ENCODE measurements at regions not wholly inside any gene's neighbourhood (a gene's known extent, or its start where the extent isn't known, plus 50 kb on each side); places are given as distances from the start of the nearest gene placed in this dataset.
"Not testable (repeated sequence)": the region's sequence is repeated elsewhere in the genome, so short reads cannot be mapped to it uniquely, and the experiment has no call there.

- no peak for DNase-seq (ENCODE audit: low read depth, low spot score)
Measured at GRCh38 chr5:153939101-153939500, 99.6 kb downstream of the FAM114A2 start.

GRCh38 chr5:153938191-153938842 lies 100.4 kb downstream of the FAM114A2 start:
- no peak for DNase-seq (ENCODE audit: low read depth, low spot score)

GRCh38 chr5:153937661-153938060 lies 101.0 kb downstream of the FAM114A2 start:
- DNase-seq (ENCODE audit: low read depth, low spot score), result no peak

GRCh38 chr5:153935151-153935550 lies 103.6 kb downstream of the FAM114A2 start:
- DNase-seq (ENCODE audit: low read depth, low spot score), result not testable (repeated sequence)

GRCh38 chr5:153926201-153926600 lies 112.5 kb downstream of the FAM114A2 start:
- no peak for DNase-seq (ENCODE audit: low read depth, low spot score)

- no peak for DNase-seq (ENCODE audit: low read depth, low spot score)
Measured at GRCh38 chr5:153919161-153919560, 119.5 kb downstream of the FAM114A2 start.

GRCh38 chr5:153907170-153907775 lies 131.4 kb downstream of the FAM114A2 start:
- DNase-seq (ENCODE audit: low read depth, low spot score), result no peak

GRCh38 chr5:153905219-153905618 lies 133.5 kb downstream of the FAM114A2 start:
- DNase-seq (ENCODE audit: low read depth, low spot score), result no peak

- DNase-seq (ENCODE audit: low read depth, low spot score), result no peak
Measured at GRCh38 chr5:153903321-153903720, 135.4 kb downstream of the FAM114A2 start.

- no peak for DNase-seq (ENCODE audit: low read depth, low spot score)
Measured at GRCh38 chr5:153902016-153902415, 136.7 kb downstream of the FAM114A2 start.

- DNase-seq (ENCODE audit: low read depth, low spot score), result no peak
Measured at GRCh38 chr5:153901449-153901848, 137.3 kb downstream of the FAM114A2 start.

- no peak for DNase-seq (ENCODE audit: low read depth, low spot score)
Measured at GRCh38 chr5:153900703-153901395, 137.9 kb downstream of the FAM114A2 start.

GRCh38 chr5:153899746-153900145 lies 139.0 kb downstream of the FAM114A2 start:
- DNase-seq (ENCODE audit: low read depth, low spot score), result no peak

- DNase-seq (ENCODE audit: low read depth, low spot score), result peak; percentile 18
Measured at GRCh38 chr5:153896701-153897100, 142.0 kb downstream of the FAM114A2 start.

- DNase-seq (ENCODE audit: low read depth, low spot score), result no peak
Measured at GRCh38 chr5:153896117-153896516, 142.6 kb downstream of the FAM114A2 start.

GRCh38 chr5:153895266-153895665 lies 143.4 kb downstream of the FAM114A2 start:
- no peak for DNase-seq (ENCODE audit: low read depth, low spot score)

GRCh38 chr5:153893817-153894216 lies 144.9 kb downstream of the FAM114A2 start:
- no peak for DNase-seq (ENCODE audit: low read depth, low spot score)

GRCh38 chr5:153891394-153891793 lies 147.3 kb downstream of the FAM114A2 start:
- DNase-seq (ENCODE audit: low read depth, low spot score), result no peak

- DNase-seq (ENCODE audit: low read depth, low spot score), result no peak
Measured at GRCh38 chr5:153888781-153889180, 149.9 kb downstream of the FAM114A2 start.

- DNase-seq (ENCODE audit: low read depth, low spot score), result no peak
Measured at GRCh38 chr5:153885141-153885540, 153.6 kb downstream of the FAM114A2 start.

- DNase-seq (ENCODE audit: low read depth, low spot score), result no peak
Measured at GRCh38 chr5:153884612-153884957, 154.1 kb downstream of the FAM114A2 start.

GRCh38 chr5:153883854-153884611 lies 154.7 kb downstream of the FAM114A2 start:
- no peak for DNase-seq (ENCODE audit: low read depth, low spot score)
